GM18505 (cell line): ENCODE measurements at regions not wholly inside any gene's neighbourhood (a gene's known extent, or its start where the extent isn't known, plus 50 kb on each side); places are given as distances from the start of the nearest gene placed in this dataset.

Source experiments
- ATAC-seq: cut with Tn5 transposase; IDR thresholded peaks from one replicate; pipeline ENCODE4 v1.9.1; 2021; ENCODE audit not compliant: unreplicated experiment
- POLR2A ChIP-seq: IDR thresholded peaks from 4 replicates; pipeline ENCODE4 v1.6.1; 2011; ENCODE audit warnings: borderline replicate concordance; ENCODE audit not compliant: insufficient read depth, insufficient read length; ENCODE audit errors: extremely low read depth

DNA sequence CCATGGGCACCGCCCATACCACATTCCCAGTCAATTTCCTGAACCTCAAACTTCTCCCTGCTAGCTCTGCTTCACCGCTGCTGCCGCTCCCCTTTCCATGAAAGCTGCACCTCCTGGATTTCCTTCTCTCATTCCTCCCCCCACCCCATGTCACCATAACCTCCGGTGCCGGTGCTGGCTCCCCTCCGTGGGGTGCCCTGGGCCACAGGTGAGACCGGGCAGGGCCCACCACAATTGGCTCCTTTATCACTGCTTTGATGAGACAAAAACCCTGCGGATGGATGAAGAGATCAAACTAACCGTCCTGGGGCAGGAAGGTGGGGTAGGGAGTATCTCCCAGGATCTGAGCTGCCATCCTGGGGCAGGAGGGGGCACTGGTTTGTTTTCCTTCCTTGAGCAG lies 111.3 kb upstream of the LHX1 start:
- no peak for ATAC-seq
- TF ChIP-seq POLR2A: no peak

DNA sequence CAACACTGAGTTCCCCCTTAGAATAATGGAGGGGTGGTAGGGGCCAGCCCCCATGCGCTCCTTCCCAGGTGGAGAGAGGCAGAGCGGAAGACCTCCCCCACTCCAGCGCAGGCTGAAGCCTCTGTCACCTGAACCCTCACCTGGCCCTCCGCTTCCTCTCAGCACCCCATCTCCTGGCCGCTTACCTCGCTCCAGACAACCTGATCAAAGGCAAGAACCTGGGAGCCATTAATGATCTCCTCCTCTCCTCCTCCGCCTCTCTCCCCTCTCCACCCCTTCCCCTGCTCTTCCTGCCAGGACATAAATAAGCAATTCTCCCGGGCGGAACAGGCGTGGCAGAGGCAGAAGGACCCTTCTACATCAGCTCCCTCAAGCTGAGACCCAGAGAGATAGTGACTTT lies 110.2 kb upstream of the LHX1 start:
- ATAC-seq: no peak
- TF ChIP-seq POLR2A: no peak

DNA sequence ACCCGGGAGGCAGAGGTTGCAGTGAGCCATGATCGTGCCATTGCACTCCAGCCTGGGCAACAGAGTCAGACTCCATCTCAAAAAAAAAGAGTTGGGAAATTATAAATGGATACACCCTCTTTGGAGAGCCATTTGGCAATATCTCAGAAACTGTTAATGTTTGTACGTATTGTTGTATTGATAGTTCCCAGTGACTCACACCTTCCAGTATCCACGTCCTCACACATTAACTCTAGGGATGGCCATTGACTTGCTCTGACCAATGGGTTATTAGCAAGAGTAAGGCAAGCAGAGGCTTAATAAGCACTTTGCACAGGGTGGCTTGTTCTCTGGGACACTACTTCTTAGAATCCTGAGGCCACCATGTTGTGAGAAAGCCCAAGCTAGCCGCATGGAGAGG lies 107.6 kb upstream of the LHX1 start:
- ATAC-seq: no peak
- no peak for TF ChIP-seq POLR2A

DNA sequence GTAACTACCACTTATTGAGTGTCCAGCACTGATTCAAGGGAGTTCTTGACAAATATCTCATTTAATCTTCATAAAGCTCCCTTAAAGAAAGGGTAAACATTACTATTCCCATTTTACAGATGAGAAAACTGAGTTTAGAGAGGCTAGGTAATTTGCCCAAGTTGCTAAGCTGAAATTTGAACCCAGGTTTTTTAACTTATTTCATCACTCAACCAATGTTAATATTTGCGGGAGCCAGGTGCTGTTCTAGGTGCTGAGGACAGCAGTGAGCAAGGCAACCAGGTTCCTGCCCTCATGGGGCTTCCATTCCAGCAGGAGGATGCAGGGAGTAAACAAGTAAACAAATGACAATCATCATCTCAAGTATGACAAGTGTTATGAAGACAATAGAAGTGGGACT lies 104.0 kb upstream of the LHX1 start:
- TF ChIP-seq POLR2A: no peak
- no peak for ATAC-seq

DNA sequence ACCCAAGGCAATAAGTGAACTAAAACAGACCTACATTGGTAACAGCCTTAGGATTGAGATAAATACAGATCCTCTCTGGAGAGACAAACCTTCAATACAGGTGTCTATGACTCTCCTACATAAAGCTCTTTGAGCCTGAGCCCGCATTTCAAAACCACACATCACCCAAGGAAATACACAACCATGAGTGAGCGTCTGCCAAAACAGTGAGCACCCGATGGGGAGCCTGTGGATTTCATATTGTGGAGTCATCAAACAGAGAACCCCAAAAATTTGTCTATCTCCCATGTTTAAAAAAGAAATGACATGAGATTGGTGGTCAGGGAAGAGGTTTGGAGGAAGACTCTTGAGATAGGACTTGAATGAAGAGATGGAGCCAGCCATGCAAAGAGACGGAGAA lies 102.2 kb upstream of the LHX1 start:
- ATAC-seq: no peak
- TF ChIP-seq POLR2A: no peak

DNA sequence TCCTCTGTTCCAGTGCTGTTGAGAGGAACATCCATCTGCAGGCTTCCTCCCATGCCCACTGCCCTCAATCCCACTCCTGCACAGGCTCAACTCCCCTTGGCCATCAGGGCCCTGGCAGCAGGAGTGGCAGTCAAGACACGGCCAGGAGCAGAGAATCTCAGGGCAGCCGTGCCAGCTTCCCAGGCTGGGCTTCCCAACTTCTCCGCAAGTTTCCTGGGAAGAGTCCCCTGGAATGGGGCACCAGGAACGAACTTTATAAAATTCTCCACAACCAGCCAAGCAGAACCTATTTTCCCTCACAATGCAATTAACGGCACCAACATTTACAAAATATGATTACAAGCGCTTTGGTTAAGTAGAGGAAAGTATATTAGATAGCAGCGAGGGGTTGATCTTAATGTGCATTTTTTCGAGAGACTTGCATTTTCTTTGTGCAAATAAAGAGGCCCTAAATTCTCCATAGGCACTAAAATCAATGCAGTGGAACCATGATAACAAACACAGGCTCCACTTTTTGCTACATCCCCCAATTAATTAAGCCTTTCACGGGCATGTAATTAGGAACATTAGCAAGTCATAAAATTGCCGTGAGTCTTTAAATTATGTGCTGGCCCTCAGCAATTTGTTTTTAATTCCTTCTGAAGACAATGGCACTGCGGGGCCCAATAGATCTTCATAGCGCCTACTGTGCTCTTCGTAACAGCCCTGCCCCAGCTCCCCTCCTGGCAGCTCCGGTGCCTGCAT lies 99.9 kb upstream of the LHX1 start:
- no peak for TF ChIP-seq POLR2A
- no peak for ATAC-seq

DNA sequence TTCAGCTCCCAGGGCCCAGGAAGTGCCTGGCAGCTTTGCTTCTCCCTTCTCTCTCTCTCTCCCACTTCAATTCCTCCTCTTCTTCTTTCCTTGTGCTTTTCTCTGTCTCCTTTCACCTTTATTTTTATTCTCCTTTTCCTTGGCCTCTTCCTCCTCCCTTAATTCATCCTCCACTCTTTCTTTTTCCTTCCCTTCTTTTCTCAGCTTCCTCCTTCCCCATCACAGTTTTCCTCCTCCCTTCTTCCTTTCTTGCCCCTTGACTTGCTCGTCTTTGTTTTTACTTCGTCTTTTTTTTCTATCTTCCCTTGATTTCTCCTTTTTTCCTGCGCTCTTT lies 99.4 kb upstream of the LHX1 start:
- no peak for ATAC-seq
- no peak for TF ChIP-seq POLR2A

DNA sequence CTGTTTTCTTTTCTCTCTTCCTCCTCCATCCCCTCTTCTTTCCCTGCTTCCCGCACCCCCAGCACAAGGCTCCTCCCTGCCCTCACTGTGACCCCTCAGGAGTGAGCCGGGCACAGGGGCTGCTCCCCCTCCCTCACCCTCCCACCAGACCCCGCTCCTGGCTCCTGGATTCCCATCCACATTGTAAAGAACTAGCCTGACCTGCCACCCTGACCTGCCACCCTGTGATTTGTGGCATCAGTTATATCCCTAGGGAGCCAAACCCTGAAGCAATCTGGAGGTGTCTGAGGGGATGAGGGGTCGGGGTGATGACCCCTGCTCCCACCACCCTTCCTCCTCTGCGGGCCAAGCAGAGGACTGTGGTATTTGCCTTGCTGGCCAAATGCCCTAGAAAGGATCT lies 98.0 kb upstream of the LHX1 start:
- ATAC-seq: no peak
- no peak for TF ChIP-seq POLR2A

DNA sequence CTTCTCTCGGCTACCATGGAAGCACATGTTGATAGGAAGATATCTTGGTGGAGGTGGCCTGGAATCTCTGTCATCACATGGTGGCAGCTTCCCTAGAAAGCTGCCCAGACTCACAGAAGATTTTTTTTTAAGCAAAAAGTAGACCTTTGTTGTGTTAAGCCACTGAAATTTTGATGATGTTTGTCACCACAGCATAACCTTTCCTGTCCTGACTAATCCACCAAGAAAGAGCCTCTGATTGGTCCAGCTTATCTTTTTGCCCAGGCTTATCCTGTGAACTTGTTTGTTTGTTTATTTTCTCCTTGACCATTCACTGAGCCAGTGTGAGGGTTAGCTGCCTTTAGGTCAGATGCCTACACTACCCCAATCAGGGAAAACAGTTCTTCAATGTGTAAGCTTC lies 96.5 kb upstream of the LHX1 start:
- TF ChIP-seq POLR2A: no peak
- no peak for ATAC-seq

DNA sequence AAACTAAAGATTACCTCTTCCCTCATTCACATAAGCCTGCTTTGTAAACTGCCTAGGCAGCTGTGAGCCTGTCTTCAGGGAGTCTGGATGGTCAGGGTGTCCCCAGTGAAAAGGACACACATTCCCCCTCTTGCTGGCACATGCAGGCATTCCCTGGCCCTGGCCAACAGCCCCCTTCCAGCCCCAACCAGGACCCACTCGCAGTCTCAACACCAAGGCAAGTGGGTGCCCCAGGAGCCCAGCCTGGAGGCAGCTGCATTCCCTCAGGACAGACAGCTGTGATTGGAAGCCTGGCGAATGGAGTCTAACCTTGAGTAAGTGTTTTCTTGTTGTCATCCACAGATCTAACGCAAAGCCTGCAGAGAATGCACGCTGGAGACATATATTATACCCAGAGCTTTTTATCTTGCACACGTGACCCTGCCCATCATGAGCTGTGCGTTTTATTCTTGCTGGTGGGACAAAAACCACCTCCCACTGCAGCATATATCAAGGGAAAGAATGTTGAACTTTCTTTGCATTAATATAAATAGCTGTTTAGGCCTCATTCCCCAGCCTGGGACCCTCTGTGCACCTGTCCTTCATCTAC lies 95.0 kb upstream of the LHX1 start:
- no peak for TF ChIP-seq POLR2A
- ATAC-seq: no peak

DNA sequence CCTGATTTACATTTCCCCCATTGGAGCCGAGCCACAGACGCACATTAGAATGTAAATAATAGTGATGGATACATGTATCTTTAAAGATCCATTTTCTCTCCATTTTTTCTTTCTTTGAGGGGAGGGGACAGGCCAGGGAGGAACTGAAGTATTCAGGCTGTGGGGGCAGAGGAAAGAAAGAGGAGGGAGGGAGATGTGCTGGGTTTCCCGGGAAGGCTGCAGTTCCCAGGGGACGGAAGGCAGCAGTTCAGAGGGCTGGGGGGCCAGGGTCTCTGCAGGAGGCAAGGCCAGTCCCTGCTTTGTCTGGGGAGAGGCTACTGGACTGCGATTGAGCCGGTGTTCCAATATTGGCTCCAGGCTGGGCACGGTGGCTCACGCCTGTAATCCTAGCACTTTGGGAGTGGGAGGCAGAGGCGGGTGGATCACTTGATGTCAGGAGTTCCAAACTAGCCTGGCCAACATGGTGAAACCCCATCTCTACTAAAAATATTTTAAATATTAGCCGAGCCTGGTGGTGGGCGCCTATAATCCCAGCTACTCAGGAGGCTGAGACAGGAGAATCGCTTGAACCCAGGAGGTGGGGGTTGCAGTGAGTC lies 94.2 kb upstream of the LHX1 start:
- no peak for ATAC-seq

DNA sequence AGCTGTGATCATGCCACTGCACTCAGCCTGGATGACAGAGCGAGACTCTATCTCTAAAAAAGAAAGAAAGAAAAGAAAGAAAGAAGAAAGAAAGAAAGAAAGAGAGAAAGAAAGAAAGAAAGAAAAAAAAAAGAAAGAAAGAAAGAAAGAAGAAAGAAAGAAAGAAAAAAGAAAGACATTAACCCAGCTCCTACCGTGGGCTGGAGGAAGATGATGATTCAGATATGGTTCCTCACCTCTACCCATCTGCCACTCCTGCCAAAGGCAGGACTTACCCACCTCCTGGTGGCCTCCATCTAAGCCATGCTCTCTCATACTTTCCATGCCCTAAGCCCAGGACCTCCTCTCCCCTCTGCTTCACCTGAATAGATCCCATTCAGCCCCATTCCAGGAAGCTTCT lies 93.3 kb upstream of the LHX1 start:
- ATAC-seq: no peak
- TF ChIP-seq POLR2A: no peak

More for the DNA sequence above, 94.2 kb upstream of the LHX1 start:
- no peak for TF ChIP-seq POLR2A

DNA sequence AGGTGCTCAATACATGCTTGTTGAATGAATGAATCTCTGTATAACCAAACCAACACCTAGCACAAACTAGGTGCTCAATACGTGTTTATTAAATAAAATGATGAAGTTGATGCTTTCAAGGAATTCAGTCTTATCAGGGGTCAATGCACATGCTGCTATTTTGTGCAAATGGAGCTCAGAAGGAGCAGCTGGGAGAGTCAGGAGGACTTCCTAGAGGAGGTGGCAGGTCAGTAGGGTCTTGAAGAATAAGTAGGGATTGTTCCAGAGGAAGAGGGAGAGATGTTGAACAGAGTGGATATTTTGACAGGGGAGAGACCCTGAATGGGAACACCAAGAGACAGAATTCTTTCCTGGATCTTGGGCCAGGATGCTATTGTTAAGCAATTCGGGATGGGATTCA lies 92.7 kb upstream of the LHX1 start:
- no peak for ATAC-seq
- TF ChIP-seq POLR2A: no peak

DNA sequence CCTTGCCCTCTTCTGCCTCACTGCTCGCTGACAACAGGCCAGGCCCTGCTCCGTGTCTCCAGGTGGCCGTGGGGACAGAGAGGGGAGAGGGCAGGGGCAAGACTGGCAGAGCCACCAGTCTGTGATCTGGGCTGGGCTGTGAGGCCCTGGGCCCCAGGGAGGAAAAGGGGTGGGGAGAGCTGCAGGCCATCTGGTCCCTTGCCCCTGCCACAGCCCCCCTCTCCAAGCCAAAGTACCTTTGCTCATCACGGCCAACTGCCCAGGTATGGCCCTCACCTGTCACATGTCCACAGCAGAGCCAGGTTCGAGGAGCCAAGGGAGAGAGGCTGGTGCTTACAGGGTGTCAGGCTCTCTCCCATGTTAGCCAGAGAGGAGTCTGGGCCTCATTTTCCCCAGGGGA lies 91.4 kb upstream of the LHX1 start:
- no peak for TF ChIP-seq POLR2A
- ATAC-seq: no peak
